ENCODE measurements at regions not wholly inside any gene's neighbourhood (a gene's known extent, or its start where the extent isn't known, plus 50 kb on each side); places are given as distances from the start of the nearest gene placed in this dataset.

- TF ChIP-seq CTCF (conservative IDR thresholded peaks at IDR 0.05; ENCODE audit: low read depth, low read length): no peak
- no peak for TF ChIP-seq EZH2 (IDR thresholded peaks at IDR 0.05; ENCODE audit: low read length, unreplicated experiment)
Measured at GRCh38 chr2:134772493-134773169, 53.8 kb upstream of the TMEM163 start.

All from PC-3 (cell line).